Muscle layer of duodenum (tissue), 2 donors: ENCODE measurements at regions not wholly inside any gene's neighbourhood (a gene's known extent, or its start where the extent isn't known, plus 50 kb on each side); places are given as distances from the start of the nearest gene placed in this dataset.

Source experiments
- H3K27ac ChIP-seq: one replicate; pipeline ENCODE4 v1.7.0; 2013; ENCODE audit warnings: mild to moderate bottlenecking, low read length
- H3K27me3 ChIP-seq: one replicate; pipeline ENCODE4 v1.7.0; 2013; ENCODE audit warnings: low read depth, mild to moderate bottlenecking, control low read depth, low read length
- H3K36me3 ChIP-seq, 2 donors: one replicate each; pipeline ENCODE4 v1.7.0; 2013; ENCODE audit warnings: low read length in 2 of 2, control low read depth in 1 of 2, mild to moderate bottlenecking in 1 of 2; ENCODE audit not compliant: insufficient read depth in 2 of 2, control insufficient read depth in 1 of 2
- H3K4me1 ChIP-seq, 2 donors: one replicate each; pipeline ENCODE4 v1.7.0; 2013; ENCODE audit warnings: low read length in 2 of 2, mild to moderate bottlenecking in 2 of 2, control low read depth in 1 of 2, moderate library complexity in 1 of 2; ENCODE audit not compliant: insufficient read depth in 2 of 2, control insufficient read depth in 1 of 2
- H3K4me3 ChIP-seq, 2 donors: one replicate each; pipeline ENCODE4 v1.7.0; 2013; ENCODE audit warnings: low read length in 2 of 2, low read depth in 1 of 2, mild to moderate bottlenecking in 1 of 2
- H3K9me3 ChIP-seq, 2 donors: one replicate each; pipeline ENCODE4 v1.7.0; 2013; ENCODE audit warnings: low read length in 2 of 2, control low read depth in 1 of 2, mild to moderate bottlenecking in 1 of 2; ENCODE audit not compliant: control insufficient read depth in 1 of 2
- donor health status: healthy.

GRCh38 chr13:78845656-78846365 is 186.9 kb upstream of the OBI1 start:
- no peak overlapping the region for H3K27ac ChIP-seq

GRCh38 chr13:78844106-78844505 is 185.2 kb upstream of the OBI1 start:
- Histone ChIP-seq H3K27ac (no peak overlapping the region), H3K4me3 (no peak overlapping the region), H3K27me3 (no peaks in the 10 kb centered on the region), H3K36me3 (no peaks in the 10 kb centered on the region), H3K4me1 (no peaks in the 10 kb centered on the region), H3K9me3 (no peaks in the 10 kb centered on the region)

More at GRCh38 chr13:78845656-78846365, 186.9 kb upstream of the OBI1 start:
- Histone ChIP-seq H3K4me3 (no peak overlapping the region), H3K36me3 (no peaks in the 10 kb centered on the region), H3K9me3 (no peaks in the 10 kb centered on the region), H3K27me3 (no peaks in the 10 kb centered on the region), H3K4me1 (no peaks in the 10 kb centered on the region)

- Histone ChIP-seq H3K4me1 (no peaks in the 10 kb centered on the region), H3K27me3 (no peaks in the 10 kb centered on the region), H3K27ac (no peak overlapping the region), H3K9me3 (no peaks in the 10 kb centered on the region), H3K4me3 (no peak overlapping the region), H3K36me3 (no peaks in the 10 kb centered on the region)
Measured at GRCh38 chr13:78841358-78841963, 182.5 kb upstream of the OBI1 start.

GRCh38 chr13:78836238-78836784 is 177.4 kb upstream of the OBI1 start:
- H3K36me3 ChIP-seq, result no peaks in the 10 kb centered on the region
- no peaks in the 10 kb centered on the region for H3K4me1 ChIP-seq
- H3K27ac ChIP-seq, result no peak overlapping the region
- no peak overlapping the region for H3K4me3 ChIP-seq
- no peaks in the 10 kb centered on the region for H3K27me3 ChIP-seq
- H3K9me3 ChIP-seq, result no peaks in the 10 kb centered on the region

- Histone ChIP-seq H3K4me1 (no peaks in the 10 kb centered on the region), H3K4me3 (no peak overlapping the region), H3K27me3 (no peaks in the 10 kb centered on the region), H3K27ac (no peak overlapping the region), H3K9me3 (no peaks in the 10 kb centered on the region), H3K36me3 (no peaks in the 10 kb centered on the region)
Measured at GRCh38 chr13:78832461-78832860, 173.5 kb upstream of the OBI1 start.

GRCh38 chr13:78830508-78830907 is 171.6 kb upstream of the OBI1 start:
- no peaks in the 10 kb centered on the region for H3K36me3 ChIP-seq
- no peaks in the 10 kb centered on the region for H3K4me1 ChIP-seq
- no peak overlapping the region for H3K27ac ChIP-seq
- no peak overlapping the region for H3K4me3 ChIP-seq
- no peaks in the 10 kb centered on the region for H3K27me3 ChIP-seq
- H3K9me3 ChIP-seq, result no peaks in the 10 kb centered on the region

- no peak overlapping the region for H3K27ac ChIP-seq
- no peaks in the 10 kb centered on the region for H3K27me3 ChIP-seq
- no peaks in the 10 kb centered on the region for H3K4me1 ChIP-seq
- H3K36me3 ChIP-seq, result no peaks in the 10 kb centered on the region
- H3K4me3 ChIP-seq, result no peak overlapping the region
- H3K9me3 ChIP-seq, result no peaks in the 10 kb centered on the region
Measured at GRCh38 chr13:78829821-78830220, 170.9 kb upstream of the OBI1 start.

- H3K36me3 ChIP-seq, result no peaks in the 10 kb centered on the region
- H3K4me1 ChIP-seq, result no peaks in the 10 kb centered on the region
- no peak overlapping the region for H3K27ac ChIP-seq
- no peak overlapping the region for H3K4me3 ChIP-seq
- H3K27me3 ChIP-seq, result no peaks in the 10 kb centered on the region
- H3K9me3 ChIP-seq, result no peaks in the 10 kb centered on the region
Measured at GRCh38 chr13:78827471-78827870, 168.5 kb upstream of the OBI1 start.

GRCh38 chr13:78826936-78827335 is 168.0 kb upstream of the OBI1 start:
- Histone ChIP-seq H3K36me3 (no peaks in the 10 kb centered on the region), H3K27ac (no peak overlapping the region), H3K27me3 (no peaks in the 10 kb centered on the region), H3K4me3 (no peak overlapping the region), H3K9me3 (no peaks in the 10 kb centered on the region), H3K4me1 (no peaks in the 10 kb centered on the region)

- H3K36me3 ChIP-seq, result no peaks in the 10 kb centered on the region
- no peaks in the 10 kb centered on the region for H3K27me3 ChIP-seq
- no peak overlapping the region for H3K4me3 ChIP-seq
- H3K4me1 ChIP-seq, result no peaks in the 10 kb centered on the region
- H3K27ac ChIP-seq, result no peak overlapping the region
- no peaks in the 10 kb centered on the region for H3K9me3 ChIP-seq
Measured at GRCh38 chr13:78826312-78826711, 167.4 kb upstream of the OBI1 start.

GRCh38 chr13:78820541-78820940 is 161.6 kb upstream of the OBI1 start:
- H3K4me1 ChIP-seq, result no peaks in the 10 kb centered on the region

More at GRCh38 chr13:78820541-78820940, 161.6 kb upstream of the OBI1 start:
- Histone ChIP-seq H3K27me3 (no peaks in the 10 kb centered on the region), H3K9me3 (no peaks in the 10 kb centered on the region), H3K4me3 (no peak overlapping the region), H3K27ac (no peak overlapping the region), H3K36me3 (no peaks in the 10 kb centered on the region)
